PC-9 (cell line): ENCODE measurements at regions not wholly inside any gene's neighbourhood (a gene's known extent, or its start where the extent isn't known, plus 50 kb on each side); places are given as distances from the start of the nearest gene placed in this dataset.

Experiments
- BruUV-seq: library from RNA; stranded (reverse); fragments of 400-500 nt; replicated peaks from 2 replicates; lab custom pipeline; 2021; lab: Mats Ljungman, UMichigan
- CTCF ChIA-PET: fragments of 300-600 bp; sonication (Branson Sonifier 250); formaldehyde crosslinking; loops from one replicate; lab custom pipeline; 2022; ENCODE audit warnings: antibody characterized with exemption; lab: Charles Lee
- POLR2A ChIA-PET: fragments of 300-600 bp; sonication (Branson Sonifier 250); formaldehyde crosslinking; loops from one replicate; lab custom pipeline; 2022; ENCODE audit warnings: antibody characterized with exemption; ENCODE audit not compliant: unreplicated experiment; lab: Charles Lee
- DNase-seq, 2 experiments: peaks; one replicate each; pipeline versions ENCODE4 v3.0.0 to v3.0.0-alpha.2; 2015 to 2022; ENCODE audit warnings: mixed read lengths in 1 of 2
- H2AFZ ChIP-seq: fragments of 200-600 bp; sonication (generic); 2 replicates; pipeline ENCODE4 v1.8.1; 2017; ENCODE audit warnings: antibody characterized with exemption
- H3F3A ChIP-seq: fragments of 200-600 bp; sonication (generic); 2 replicates; pipeline ENCODE4 v1.8.1; 2017; ENCODE audit warnings: antibody characterized with exemption, mild to moderate bottlenecking, low read depth; ENCODE audit not compliant: insufficient read depth
- H3K27ac ChIP-seq: fragments of 200-600 bp; sonication (generic); 2 replicates; pipeline ENCODE4 v1.6.1; 2016; ENCODE audit warnings: mixed run types
- H3K27me3 ChIP-seq: fragments of 200-600 bp; sonication (generic); 2 replicates; pipeline ENCODE4 v1.6.1; 2016; ENCODE audit warnings: low read depth, mixed run types; ENCODE audit not compliant: insufficient read depth
- H3K36me3 ChIP-seq: fragments of 200-600 bp; sonication (generic); 2 replicates; pipeline ENCODE4 v1.6.1; 2016; ENCODE audit warnings: low read depth, mixed run types
- H3K4me1 ChIP-seq: fragments of 200-600 bp; sonication (generic); replicated peaks from 2 replicates; pipeline ENCODE4 v1.6.1; 2016; ENCODE audit warnings: mixed run types; ENCODE audit not compliant: insufficient read depth
- H3K4me2 ChIP-seq: fragments of 200-600 bp; sonication (generic); 2 replicates; pipeline ENCODE4 v1.6.1; 2017; ENCODE audit warnings: mixed run types
- H3K4me3 ChIP-seq: fragments of 200-600 bp; sonication (generic); 2 replicates; pipeline ENCODE4 v1.6.1; 2016; ENCODE audit warnings: mixed run types
- H3K79me2 ChIP-seq: fragments of 200-600 bp; sonication (generic); 2 replicates; pipeline ENCODE4 v1.6.1; 2017; ENCODE audit warnings: low read depth, mixed run types
- H3K9me2 ChIP-seq: fragments of 200-600 bp; sonication (generic); 2 replicates; pipeline ENCODE4 v1.8.1; 2017; ENCODE audit warnings: mild to moderate bottlenecking; ENCODE audit not compliant: insufficient read depth
- H3K9me3 ChIP-seq: fragments of 200-600 bp; sonication (generic); 2 replicates; pipeline ENCODE4 v1.8.1; 2016; ENCODE audit warnings: low read depth; ENCODE audit not compliant: insufficient read depth
- H4K20me1 ChIP-seq: fragments of 200-600 bp; sonication (generic); 2 replicates; pipeline ENCODE4 v1.8.1; 2017; ENCODE audit not compliant: insufficient read depth
- EZH2 ChIP-seq: fragments of 200-600 bp; sonication (generic); IDR thresholded peaks from 2 replicates; pipeline ENCODE4 v1.8.0; 2017; ENCODE audit warnings: antibody characterized with exemption, low read depth
- intact Hi-C: fragments of 100-400 bp; cut with micrococcal nuclease; formaldehyde crosslinking; loops from one replicate; pipeline ENCODE4 v1.10.0; 2022; ENCODE audit not compliant: unreplicated experiment
- TF ChIP-seq, protein P1 (sequence below): fragments of 200-600 bp; sonication (generic); conservative IDR thresholded peaks from 2 replicates; pipeline ENCODE4 v1.6.1; 2017; ENCODE audit warnings: mixed run types, antibody characterized with exemption, mild to moderate bottlenecking, moderate library complexity

- no peak for TF ChIP-seq EZH2
- TF ChIP-seq, protein P1, sequence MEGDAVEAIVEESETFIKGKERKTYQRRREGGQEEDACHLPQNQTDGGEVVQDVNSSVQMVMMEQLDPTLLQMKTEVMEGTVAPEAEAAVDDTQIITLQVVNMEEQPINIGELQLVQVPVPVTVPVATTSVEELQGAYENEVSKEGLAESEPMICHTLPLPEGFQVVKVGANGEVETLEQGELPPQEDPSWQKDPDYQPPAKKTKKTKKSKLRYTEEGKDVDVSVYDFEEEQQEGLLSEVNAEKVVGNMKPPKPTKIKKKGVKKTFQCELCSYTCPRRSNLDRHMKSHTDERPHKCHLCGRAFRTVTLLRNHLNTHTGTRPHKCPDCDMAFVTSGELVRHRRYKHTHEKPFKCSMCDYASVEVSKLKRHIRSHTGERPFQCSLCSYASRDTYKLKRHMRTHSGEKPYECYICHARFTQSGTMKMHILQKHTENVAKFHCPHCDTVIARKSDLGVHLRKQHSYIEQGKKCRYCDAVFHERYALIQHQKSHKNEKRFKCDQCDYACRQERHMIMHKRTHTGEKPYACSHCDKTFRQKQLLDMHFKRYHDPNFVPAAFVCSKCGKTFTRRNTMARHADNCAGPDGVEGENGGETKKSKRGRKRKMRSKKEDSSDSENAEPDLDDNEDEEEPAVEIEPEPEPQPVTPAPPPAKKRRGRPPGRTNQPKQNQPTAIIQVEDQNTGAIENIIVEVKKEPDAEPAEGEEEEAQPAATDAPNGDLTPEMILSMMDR = no peak
- no peak overlapping the region for H3K27ac ChIP-seq
- intact Hi-C loops = no loop called here
- no peaks in the 10 kb centered on the region for H3K27me3 ChIP-seq
- H3F3A ChIP-seq = no peaks in the 10 kb centered on the region
- no peaks in the 10 kb centered on the region for H3K4me1 ChIP-seq
- no peak overlapping the region for H3K4me2 ChIP-seq
- DNase-seq = no peak
- H3K79me2 ChIP-seq = no peaks in the 10 kb centered on the region
- H3K36me3 ChIP-seq = no peaks in the 10 kb centered on the region
- no peaks in the 10 kb centered on the region for H4K20me1 ChIP-seq
- ChIA-PET POLR2A (interaction anchor here (0.7 kb wide), 2 partner anchors 29 to 47 kb away, joined by 5 to 6 read pairs; no protein-coding TSS in a partner anchor), CTCF (no interaction called here)
- no peaks in the 10 kb centered on the region for H3K9me3 ChIP-seq
- H3K9me2 ChIP-seq = no peaks in the 10 kb centered on the region
- no peak overlapping the region for H2AFZ ChIP-seq
- no TSS peak for BruUV-seq
- no peak overlapping the region for H3K4me3 ChIP-seq
Observed at GRCh38 chr9:90307167-90307833, 335.3 kb downstream of the DIRAS2 start.

GRCh38 chr9:90307891-90308290 lies 334.7 kb downstream of the DIRAS2 start:
- H3K4me2 ChIP-seq = no peak overlapping the region
- H3K36me3 ChIP-seq = no peaks in the 10 kb centered on the region
- no peaks in the 10 kb centered on the region for H3K9me3 ChIP-seq
- no peak for DNase-seq
- ChIA-PET CTCF (no interaction called here), POLR2A (interaction anchor here (0.7 kb wide), 2 partner anchors 28 to 48 kb away, joined by 5 to 6 read pairs; no protein-coding TSS in a partner anchor)
- no peaks in the 10 kb centered on the region for H3F3A ChIP-seq
- H3K27ac ChIP-seq = no peak overlapping the region
- no peak for TF ChIP-seq EZH2
- H4K20me1 ChIP-seq = no peaks in the 10 kb centered on the region
- no peaks in the 10 kb centered on the region for H3K4me1 ChIP-seq
- H3K27me3 ChIP-seq = no peaks in the 10 kb centered on the region
- BruUV-seq = no TSS peak
- H3K79me2 ChIP-seq = no peaks in the 10 kb centered on the region
- no peak overlapping the region for H3K4me3 ChIP-seq
- no peak overlapping the region for H2AFZ ChIP-seq
- intact Hi-C loops = no loop called here
- no peaks in the 10 kb centered on the region for H3K9me2 ChIP-seq

- Histone ChIP-seq H3K4me1 (no peaks in the 10 kb centered on the region), H3F3A (no peaks in the 10 kb centered on the region), H3K27me3 (no peaks in the 10 kb centered on the region), H3K4me3 (no peak overlapping the region), H3K79me2 (no peaks in the 10 kb centered on the region), H4K20me1 (no peaks in the 10 kb centered on the region), H2AFZ (no peak overlapping the region), H3K36me3 (no peaks in the 10 kb centered on the region), H3K9me2 (no peaks in the 10 kb centered on the region), H3K4me2 (no peak overlapping the region), H3K27ac (no peak overlapping the region), H3K9me3 (no peaks in the 10 kb centered on the region)
- intact Hi-C loops = no loop called here
- ChIA-PET CTCF (interaction anchor here (0.6 kb wide), 1 partner anchor 1718 kb away, joined by 5 read pairs; no protein-coding TSS in a partner anchor), POLR2A (no interaction called here)
- BruUV-seq = no TSS peak
- no peak for TF ChIP-seq EZH2
- TF ChIP-seq, protein P1 = no peak
- no peak for DNase-seq
Observed at GRCh38 chr9:90308691-90309090, 333.9 kb downstream of the DIRAS2 start.
